Effector memory CD8-positive, alpha-beta T cell (primary cell): ENCODE measurements at regions not wholly inside any gene's neighbourhood (a gene's known extent, or its start where the extent isn't known, plus 50 kb on each side); places are given as distances from the start of the nearest gene placed in this dataset.
"Not testable (repeated sequence)": the region's sequence is repeated elsewhere in the genome, so short reads cannot be mapped to it uniquely, and the experiment has no call there.

Experiments
- ATAC-seq: fragments of 150-1000 bp; cut with Tn5 transposase; replicated peaks from 2 replicates; pipeline ENCODE4 v1.10.0; 2021; ENCODE audit warnings: mild to moderate bottlenecking, moderate library complexity
- DNase-seq, 3 experiments: peaks; one replicate each; pipeline ENCODE4 v3.0.0; 2021
- H3K27ac Mint-ChIP-seq, 2 donors: one replicate each; pipeline ENCODE4 v1.8.0; 2022; ENCODE audit warnings: mild to moderate bottlenecking in 2 of 2, mixed read lengths in 2 of 2, moderate library complexity in 2 of 2
- H3K27me3 Mint-ChIP-seq, 2 donors: one replicate each; pipeline ENCODE4 v1.8.0; 2022; ENCODE audit warnings: mixed read lengths in 2 of 2
- H3K36me3 Mint-ChIP-seq: one replicate; pipeline ENCODE4 v1.8.0; 2022; ENCODE audit warnings: mild to moderate bottlenecking, moderate library complexity, mixed read lengths; ENCODE audit not compliant: insufficient read depth
- H3K4me1 Mint-ChIP-seq, 2 donors: one replicate each; pipeline ENCODE4 v1.8.0; 2022; ENCODE audit warnings: low read depth in 2 of 2, mixed read lengths in 2 of 2
- H3K4me3 Mint-ChIP-seq, 2 donors: one replicate each; pipeline ENCODE4 v1.8.0; 2022; ENCODE audit warnings: mild to moderate bottlenecking in 2 of 2, mixed read lengths in 2 of 2, moderate library complexity in 2 of 2
- H3K9me3 Mint-ChIP-seq, 2 donors: one replicate each; pipeline ENCODE4 v1.8.0; 2022; ENCODE audit warnings: mixed read lengths in 2 of 2

DNA sequence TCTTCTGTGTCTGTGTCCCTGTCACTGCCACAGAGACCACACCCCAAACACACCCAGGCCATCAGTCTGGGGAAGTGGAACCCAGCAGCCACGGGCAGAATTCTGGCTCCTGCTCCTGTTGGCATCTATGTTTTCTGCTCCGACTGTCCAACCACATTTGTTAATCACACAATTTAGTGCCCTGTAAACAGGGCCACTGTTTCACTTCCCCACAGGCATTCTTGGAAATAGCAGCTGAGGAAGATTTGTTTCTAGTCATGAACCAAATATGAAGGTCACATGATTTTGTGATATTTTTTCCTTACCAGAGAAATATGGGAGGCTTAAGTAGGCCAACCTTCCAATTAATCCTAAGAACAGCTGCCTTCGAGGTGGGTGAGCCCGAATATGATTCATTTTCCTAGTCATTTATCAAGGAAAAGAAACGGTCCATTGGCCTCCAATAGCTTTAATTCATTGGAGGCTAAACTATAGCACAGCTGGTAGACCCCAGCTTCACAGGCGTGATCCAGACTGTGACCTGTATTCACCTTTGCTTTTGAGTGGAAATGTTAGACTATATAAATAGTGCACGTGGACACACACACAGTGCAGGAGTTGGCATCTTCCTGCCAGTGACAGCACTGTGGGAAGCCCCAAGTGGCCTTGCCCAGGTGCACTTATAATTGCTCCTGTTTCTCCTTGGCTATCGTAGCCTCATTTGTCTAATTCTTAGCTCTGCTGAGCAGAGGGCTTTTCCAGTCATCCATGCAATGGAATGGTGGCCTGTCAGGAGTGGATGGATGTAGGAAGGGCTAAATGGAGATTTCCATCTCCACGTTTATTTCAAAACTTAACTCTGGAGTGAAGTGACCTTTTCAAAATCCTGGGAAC lies 267.9 kb downstream of the LPIN1 start:
- H3K9me3 Mint-ChIP-seq, result no peaks in the 10 kb centered on the region
- peaks cover 96 to 100% of the 10 kb centered on the region in 2 donors for H3K27me3 Mint-ChIP-seq
- ATAC-seq (no peak), DNase-seq (no peak)
- no peak overlapping the region for H3K4me3 Mint-ChIP-seq
- H3K4me1 Mint-ChIP-seq, result peaks cover 0 to 1% of the 10 kb centered on the region in 2 donors
- no peak overlapping the region for H3K27ac Mint-ChIP-seq
- no peaks in the 10 kb centered on the region for H3K36me3 Mint-ChIP-seq

DNA sequence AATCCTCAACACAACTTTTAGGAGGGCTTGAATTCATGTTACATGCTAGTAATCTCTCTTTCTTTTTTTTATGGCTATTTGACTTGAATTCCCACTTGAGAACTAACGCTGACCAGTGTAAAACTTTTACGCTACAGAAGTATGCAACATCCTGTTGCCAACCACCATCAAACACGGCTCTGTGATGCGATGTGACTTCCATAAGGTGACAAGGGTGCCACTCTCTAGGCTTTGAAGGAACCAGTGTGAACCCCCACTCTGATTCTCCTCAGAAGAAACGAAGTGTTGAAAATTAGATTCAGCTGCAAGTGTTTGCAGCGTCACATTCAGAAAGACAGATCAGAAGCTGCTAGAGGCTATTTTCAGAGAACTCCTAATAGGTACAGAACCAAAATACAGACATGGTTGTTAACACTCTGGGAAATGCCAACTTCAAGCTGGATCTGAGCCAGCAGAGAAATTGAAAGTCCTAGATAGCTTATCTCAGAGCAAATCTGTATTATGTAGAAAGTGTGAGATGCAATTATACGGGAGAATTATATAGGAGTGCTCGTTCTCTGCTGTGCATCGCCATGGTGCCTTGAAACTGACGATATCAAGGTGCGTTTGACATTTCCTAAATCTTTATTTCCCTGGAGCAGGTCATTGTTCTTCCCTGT lies 271.2 kb downstream of the LPIN1 start:
- Mint-ChIP-seq H3K4me3 (no peak overlapping the region), H3K36me3 (no peaks in the 10 kb centered on the region), H3K9me3 (peaks cover 5 to 19% of the 10 kb centered on the region in 2 donors), H3K27ac (no peak overlapping the region), H3K27me3 (peaks cover 77 to 82% of the 10 kb centered on the region in 2 donors), H3K4me1 (peaks cover 0 to 1% of the 10 kb centered on the region in 2 donors)
- ATAC-seq, result no peak
- DNase-seq, result no peak

DNA sequence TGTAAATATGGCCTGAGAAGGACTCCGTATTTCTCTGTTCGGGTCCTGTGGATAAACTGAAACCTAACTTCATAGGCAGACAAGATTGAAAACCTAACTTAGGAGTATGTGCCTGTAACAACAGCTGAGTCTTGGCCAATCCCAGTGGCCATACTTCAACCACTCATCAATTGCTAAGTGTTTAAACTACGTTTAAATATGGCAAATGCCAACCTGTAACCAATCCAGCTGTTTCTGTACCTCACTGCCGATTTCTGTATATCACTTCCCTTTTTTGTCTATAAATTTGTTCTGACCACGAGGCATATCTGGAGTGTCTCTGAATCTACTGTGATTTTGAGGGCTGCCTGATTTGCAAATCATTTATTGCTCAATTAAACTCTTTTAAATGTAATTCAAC lies 272.3 kb downstream of the LPIN1 start:
- Mint-ChIP-seq H3K9me3 (peaks cover 7 to 19% of the 10 kb centered on the region in 2 donors), H3K27me3 (peaks cover 78 to 82% of the 10 kb centered on the region in 2 donors)
- H3K4me1 Mint-ChIP-seq, H3K4me3 Mint-ChIP-seq, DNase-seq, ATAC-seq, H3K27ac Mint-ChIP-seq, H3K36me3 Mint-ChIP-seq: not testable (repeated sequence)

- Mint-ChIP-seq H3K27ac (no peak overlapping the region), H3K27me3 (peaks cover 68% of the 10 kb centered on the region in 2 donors), H3K36me3 (no peaks in the 10 kb centered on the region), H3K9me3 (peaks cover 7 to 19% of the 10 kb centered on the region in 2 donors), H3K4me3 (no peak overlapping the region), H3K4me1 (peaks cover 0 to 1% of the 10 kb centered on the region in 2 donors)
- DNase-seq (no peak), ATAC-seq (no peak)
Measured at GRCh38 chr2:12020833-12021469, 274.5 kb downstream of the LPIN1 start.

- not testable (repeated sequence) for H3K4me1 Mint-ChIP-seq, ATAC-seq, H3K27ac Mint-ChIP-seq, H3K4me3 Mint-ChIP-seq, H3K36me3 Mint-ChIP-seq, DNase-seq
- peaks cover 50 to 61% of the 10 kb centered on the region in 2 donors for H3K27me3 Mint-ChIP-seq
- peaks cover 7 to 19% of the 10 kb centered on the region in 2 donors for H3K9me3 Mint-ChIP-seq
Measured at GRCh38 chr2:12024197-12024907, 277.9 kb downstream of the LPIN1 start.

DNA sequence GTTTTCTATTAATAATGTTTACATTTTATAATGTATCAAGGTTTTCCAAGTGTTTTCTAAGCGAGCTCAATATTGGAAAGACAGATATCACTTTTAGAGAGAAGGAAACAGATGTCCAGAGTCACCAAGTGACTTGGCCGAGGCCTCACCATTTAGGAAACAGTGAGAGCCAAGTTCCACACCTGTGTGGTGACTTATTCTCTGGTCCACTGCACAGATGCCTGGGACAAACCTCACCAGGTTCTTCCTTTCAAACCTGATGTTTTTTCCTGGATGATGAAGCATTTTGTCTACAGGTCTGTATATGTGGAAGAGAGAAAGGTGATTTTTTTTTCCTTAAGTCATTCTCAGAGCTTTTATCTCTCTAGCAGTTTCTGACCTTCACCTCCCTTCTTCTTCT lies 280.7 kb downstream of the LPIN1 start:
- H3K4me3 Mint-ChIP-seq, result no peak overlapping the region
- no peaks in the 10 kb centered on the region for H3K36me3 Mint-ChIP-seq
- ATAC-seq (no peak), DNase-seq (no peak)
- peaks cover 0 to 3% of the 10 kb centered on the region in 2 donors for H3K9me3 Mint-ChIP-seq
- H3K27me3 Mint-ChIP-seq, result peaks cover 67 to 75% of the 10 kb centered on the region in 2 donors
- no peak overlapping the region for H3K27ac Mint-ChIP-seq
- H3K4me1 Mint-ChIP-seq, result no peaks in the 10 kb centered on the region

DNA sequence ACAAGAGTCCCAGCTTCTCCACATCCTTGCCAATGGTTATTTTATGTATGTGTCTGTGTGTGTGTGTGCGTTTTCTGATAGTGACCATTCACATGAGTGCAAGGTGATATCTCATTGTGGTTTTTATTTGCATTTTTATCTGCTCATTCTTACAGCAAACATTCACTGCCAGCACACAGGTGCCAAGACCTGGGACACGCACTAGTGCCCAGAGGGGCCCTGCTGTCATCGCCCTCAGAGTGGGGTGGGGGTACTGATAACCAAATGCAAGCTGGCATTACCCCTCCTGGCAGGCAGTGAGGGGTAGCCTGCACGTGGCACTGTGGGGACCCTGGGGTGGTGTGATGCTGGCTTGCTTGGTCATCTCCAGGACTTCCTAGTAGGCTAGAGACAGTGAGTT lies 285.4 kb downstream of the LPIN1 start:
- DNase-seq (no peak), ATAC-seq (no peak)
- H3K27ac Mint-ChIP-seq, result no peak overlapping the region
- no peaks in the 10 kb centered on the region for H3K9me3 Mint-ChIP-seq
- peaks cover 82 to 89% of the 10 kb centered on the region in 2 donors for H3K27me3 Mint-ChIP-seq
- no peaks in the 10 kb centered on the region for H3K36me3 Mint-ChIP-seq
- peaks cover 7 to 8% of the 10 kb centered on the region in 2 donors for H3K4me1 Mint-ChIP-seq
- no peak overlapping the region for H3K4me3 Mint-ChIP-seq

DNA sequence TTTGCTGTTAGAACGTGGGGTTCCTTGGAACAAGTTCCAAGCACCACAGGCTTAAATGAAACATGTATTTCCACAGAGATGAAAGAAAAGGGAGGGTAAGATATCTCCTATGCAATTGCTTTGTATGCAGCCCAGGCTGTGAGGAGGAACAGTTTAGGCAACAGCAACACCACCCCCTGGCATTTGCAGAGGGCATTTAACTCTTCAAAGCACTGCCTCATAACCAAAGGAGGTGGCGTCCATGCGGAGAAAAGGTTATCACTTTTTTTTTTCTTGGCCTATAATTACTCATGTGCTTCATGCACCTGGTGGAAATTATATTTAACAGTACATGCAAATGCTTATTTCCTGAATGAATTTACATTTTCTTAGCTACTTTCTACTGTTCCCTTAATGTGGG lies 286.0 kb downstream of the LPIN1 start:
- ATAC-seq, result peak; percentile 12
- H3K4me1 Mint-ChIP-seq, result peaks cover 10 to 14% of the 10 kb centered on the region in 2 donors
- H3K9me3 Mint-ChIP-seq, result no peaks in the 10 kb centered on the region
- H3K27me3 Mint-ChIP-seq, result peaks cover 86 to 95% of the 10 kb centered on the region in 2 donors
- H3K36me3 Mint-ChIP-seq, result no peaks in the 10 kb centered on the region
- DNase-seq, result no peak
- no peak overlapping the region for H3K27ac Mint-ChIP-seq
- no peak overlapping the region for H3K4me3 Mint-ChIP-seq

DNA sequence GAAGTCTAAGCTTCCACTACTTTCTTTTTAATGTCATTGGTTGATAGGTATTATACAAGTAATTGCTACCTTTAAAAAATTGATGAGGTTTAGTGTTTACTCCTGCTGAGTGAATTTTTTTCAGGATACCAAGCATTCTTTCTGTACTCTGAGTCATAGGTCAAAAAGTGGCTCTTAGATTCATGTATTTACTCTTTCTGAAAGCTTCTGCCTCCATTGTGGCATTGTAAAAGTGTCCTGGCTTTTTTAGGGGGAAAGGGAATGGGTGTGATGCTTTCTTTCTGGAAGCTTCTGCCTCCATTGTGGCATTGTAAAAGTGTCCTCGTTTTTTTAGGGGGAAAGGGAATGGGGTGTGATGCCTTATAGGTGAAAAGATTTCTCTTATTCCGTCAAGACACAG lies 286.5 kb downstream of the LPIN1 start:
- H3K27ac Mint-ChIP-seq, result no peak overlapping the region
- H3K27me3 Mint-ChIP-seq, result peaks cover 84 to 96% of the 10 kb centered on the region in 2 donors
- peaks cover 12 to 15% of the 10 kb centered on the region in 2 donors for H3K4me1 Mint-ChIP-seq
- H3K36me3 Mint-ChIP-seq, result no peaks in the 10 kb centered on the region
- DNase-seq (no peak), ATAC-seq (no peak)
- H3K9me3 Mint-ChIP-seq, result no peaks in the 10 kb centered on the region
- H3K4me3 Mint-ChIP-seq, result no peak overlapping the region

GRCh38 chr2:12033494-12033893 lies 287.1 kb downstream of the LPIN1 start:
- Mint-ChIP-seq H3K4me3 (no peak overlapping the region), H3K36me3 (no peaks in the 10 kb centered on the region), H3K9me3 (no peaks in the 10 kb centered on the region), H3K4me1 (peaks cover 12 to 15% of the 10 kb centered on the region in 2 donors), H3K27me3 (peaks cover 81 to 96% of the 10 kb centered on the region in 2 donors), H3K27ac (no peak overlapping the region)
- ATAC-seq, result no peak
- DNase-seq, result no peak

DNA sequence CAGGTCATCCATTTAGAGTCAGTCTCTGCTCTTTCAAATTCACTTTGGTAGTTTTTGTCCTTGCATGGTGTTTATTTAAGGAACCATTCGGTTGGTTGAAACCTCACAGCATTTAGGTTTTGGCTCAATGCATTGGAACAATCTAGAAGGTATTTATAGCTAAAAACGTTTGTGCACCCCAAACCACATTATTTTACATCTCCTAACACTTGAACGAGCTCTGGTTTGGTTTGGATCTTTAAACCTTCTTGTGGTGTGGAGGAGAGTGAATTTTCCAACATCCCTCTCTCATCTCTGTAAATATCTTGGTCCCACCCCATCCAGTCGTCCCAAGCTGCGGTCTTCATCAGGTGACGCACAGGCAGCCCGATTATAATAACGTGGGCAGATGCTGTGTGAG lies 287.9 kb downstream of the LPIN1 start:
- Mint-ChIP-seq H3K36me3 (no peaks in the 10 kb centered on the region), H3K4me1 (peaks cover 12 to 15% of the 10 kb centered on the region in 2 donors), H3K27me3 (peaks cover 80 to 96% of the 10 kb centered on the region in 2 donors), H3K4me3 (no peak overlapping the region), H3K9me3 (no peaks in the 10 kb centered on the region), H3K27ac (no peak overlapping the region)
- ATAC-seq (no peak), DNase-seq (no peak)

DNA sequence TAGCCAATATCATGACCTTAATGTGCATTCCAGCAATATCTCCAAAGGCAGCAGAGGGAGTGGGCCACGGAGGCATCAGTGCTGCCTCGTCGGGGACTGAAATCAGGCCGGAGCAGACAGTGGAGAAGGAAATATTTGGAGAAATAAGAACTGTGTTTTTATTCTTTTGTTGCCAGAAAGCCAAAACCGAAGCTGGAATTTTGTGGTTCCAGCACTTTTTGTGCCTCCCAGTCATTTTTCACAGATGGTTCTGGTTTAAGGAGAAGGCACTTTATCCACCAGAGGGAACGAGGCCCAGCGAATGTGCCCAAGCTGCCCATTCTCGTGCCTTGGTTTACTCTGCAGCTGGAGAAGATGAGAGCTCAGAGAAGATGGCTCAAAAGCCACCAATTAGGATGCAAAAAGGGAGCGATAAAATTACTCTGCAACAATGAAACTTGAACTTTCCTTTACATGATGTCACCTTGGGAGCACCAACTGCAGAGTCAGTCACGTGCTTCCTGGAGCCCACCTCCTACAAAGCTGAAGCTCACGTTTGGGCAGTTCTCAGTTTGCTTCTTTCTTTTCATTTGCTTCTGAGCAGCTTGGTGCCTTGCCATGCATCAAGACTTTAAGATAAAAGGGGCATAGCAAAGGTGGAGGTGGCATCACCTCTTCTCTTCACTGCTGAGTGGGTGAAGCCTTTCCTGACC lies 288.7 kb downstream of the LPIN1 start:
- Mint-ChIP-seq H3K36me3 (no peaks in the 10 kb centered on the region), H3K27me3 (peaks cover 80 to 96% of the 10 kb centered on the region in 2 donors), H3K4me3 (no peak overlapping the region), H3K4me1 (peaks cover 12 to 15% of the 10 kb centered on the region in 2 donors), H3K27ac (no peak overlapping the region), H3K9me3 (no peaks in the 10 kb centered on the region)
- DNase-seq (no peak), ATAC-seq (no peak)
